DOHH2 (cell line): ENCODE measurements at regions not wholly inside any gene's neighbourhood (a gene's known extent, or its start where the extent isn't known, plus 50 kb on each side); places are given as distances from the start of the nearest gene placed in this dataset.

Experiments
- EZH2phosphoT487 ChIP-seq: fragments of 200-600 bp; sonication (generic); IDR thresholded peaks from 2 replicates; pipeline ENCODE4 v1.6.1; 2017; ENCODE audit warnings: borderline replicate concordance, mild to moderate bottlenecking, antibody characterized with exemption, low read length, moderate library complexity, mixed read lengths
- TF ChIP-seq, protein P1 (sequence below): fragments of 200-600 bp; sonication (generic); IDR thresholded peaks from one replicate; pipeline ENCODE4 v1.5.1; 2014; ENCODE audit warnings: antibody characterized with exemption, mild to moderate bottlenecking, low read depth, low read length; ENCODE audit not compliant: poor library complexity, severe bottlenecking

DNA sequence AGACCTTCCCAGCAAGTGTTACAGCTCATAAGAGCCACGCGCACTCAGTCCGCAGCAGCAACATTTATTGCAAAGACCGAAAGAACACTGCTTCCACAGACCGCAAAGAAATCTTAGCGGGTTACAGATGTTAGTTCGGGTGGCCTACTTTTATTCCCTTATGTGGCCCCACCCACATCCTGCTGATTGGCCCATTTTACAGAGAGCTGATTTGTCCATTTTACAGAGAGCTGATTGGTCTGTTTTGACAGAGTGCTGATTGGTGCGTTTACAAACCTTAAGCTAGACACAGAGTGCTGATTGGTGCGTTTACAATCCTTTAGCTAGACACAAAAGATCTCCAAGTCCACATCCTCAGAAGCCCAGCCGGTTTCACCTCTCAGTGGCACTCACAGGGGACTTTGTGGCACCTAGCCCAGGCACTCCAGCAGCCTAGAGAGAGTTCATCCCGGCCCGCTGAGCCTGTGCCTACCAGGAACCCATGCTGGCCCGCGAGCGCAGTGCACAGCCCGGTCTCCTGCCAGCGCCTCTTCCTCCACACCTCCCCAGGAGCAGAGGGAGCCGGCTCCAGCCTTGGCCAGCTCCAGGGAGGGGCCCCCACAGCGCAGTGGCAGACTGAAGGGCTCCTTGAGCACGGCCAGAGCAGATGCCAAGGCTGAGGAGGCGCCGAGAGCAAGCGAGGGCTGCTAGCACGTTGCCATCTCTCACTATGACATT lies 244.3 kb upstream of the TSHZ2 start:
- TF ChIP-seq, protein P1, sequence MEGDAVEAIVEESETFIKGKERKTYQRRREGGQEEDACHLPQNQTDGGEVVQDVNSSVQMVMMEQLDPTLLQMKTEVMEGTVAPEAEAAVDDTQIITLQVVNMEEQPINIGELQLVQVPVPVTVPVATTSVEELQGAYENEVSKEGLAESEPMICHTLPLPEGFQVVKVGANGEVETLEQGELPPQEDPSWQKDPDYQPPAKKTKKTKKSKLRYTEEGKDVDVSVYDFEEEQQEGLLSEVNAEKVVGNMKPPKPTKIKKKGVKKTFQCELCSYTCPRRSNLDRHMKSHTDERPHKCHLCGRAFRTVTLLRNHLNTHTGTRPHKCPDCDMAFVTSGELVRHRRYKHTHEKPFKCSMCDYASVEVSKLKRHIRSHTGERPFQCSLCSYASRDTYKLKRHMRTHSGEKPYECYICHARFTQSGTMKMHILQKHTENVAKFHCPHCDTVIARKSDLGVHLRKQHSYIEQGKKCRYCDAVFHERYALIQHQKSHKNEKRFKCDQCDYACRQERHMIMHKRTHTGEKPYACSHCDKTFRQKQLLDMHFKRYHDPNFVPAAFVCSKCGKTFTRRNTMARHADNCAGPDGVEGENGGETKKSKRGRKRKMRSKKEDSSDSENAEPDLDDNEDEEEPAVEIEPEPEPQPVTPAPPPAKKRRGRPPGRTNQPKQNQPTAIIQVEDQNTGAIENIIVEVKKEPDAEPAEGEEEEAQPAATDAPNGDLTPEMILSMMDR, result no peak
- no peak for TF ChIP-seq EZH2phosphoT487
